ENCODE measurements at regions not wholly inside any gene's neighbourhood (a gene's known extent, or its start where the extent isn't known, plus 50 kb on each side); places are given as distances from the start of the nearest gene placed in this dataset.
"Not testable (repeated sequence)": the region's sequence is repeated elsewhere in the genome, so short reads cannot be mapped to it uniquely, and the experiment has no call there.

DNA sequence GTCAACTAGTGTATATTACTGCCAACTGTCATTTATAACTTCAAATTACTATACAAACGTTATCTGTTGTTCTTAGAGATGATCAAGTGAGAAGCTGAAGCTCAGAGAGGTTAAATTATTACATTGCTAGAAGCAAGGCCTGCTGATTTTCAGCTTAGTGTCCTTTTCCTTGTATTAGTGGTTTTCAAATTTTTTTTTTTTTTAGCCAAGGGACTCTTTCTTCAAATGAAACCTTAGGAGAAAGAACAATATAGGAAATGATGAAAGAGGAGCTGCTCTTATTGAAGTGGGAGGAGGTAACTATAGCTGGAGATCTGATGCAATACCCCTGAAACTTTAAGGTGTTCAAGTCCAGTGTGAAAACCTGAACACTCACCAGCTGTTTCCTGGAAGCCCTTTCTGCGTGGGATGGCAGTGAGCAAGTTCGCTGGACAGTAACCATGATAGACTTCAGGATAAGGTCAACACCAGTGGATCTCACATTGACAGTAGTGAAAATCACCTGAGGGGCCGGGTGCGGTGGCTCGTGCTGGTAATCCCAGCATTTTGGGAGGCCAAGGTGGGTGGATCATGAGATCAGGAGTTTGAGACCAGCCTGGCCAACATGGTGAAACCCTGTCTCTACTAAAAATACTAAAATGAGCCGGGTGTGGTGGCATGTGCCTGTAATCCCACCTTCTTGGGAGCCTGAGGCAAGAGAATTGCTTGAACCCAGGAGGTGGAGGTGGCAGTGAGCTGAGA lies 376.2 kb downstream of the EDEM1 start:
- DNase-seq: no peak

DNA sequence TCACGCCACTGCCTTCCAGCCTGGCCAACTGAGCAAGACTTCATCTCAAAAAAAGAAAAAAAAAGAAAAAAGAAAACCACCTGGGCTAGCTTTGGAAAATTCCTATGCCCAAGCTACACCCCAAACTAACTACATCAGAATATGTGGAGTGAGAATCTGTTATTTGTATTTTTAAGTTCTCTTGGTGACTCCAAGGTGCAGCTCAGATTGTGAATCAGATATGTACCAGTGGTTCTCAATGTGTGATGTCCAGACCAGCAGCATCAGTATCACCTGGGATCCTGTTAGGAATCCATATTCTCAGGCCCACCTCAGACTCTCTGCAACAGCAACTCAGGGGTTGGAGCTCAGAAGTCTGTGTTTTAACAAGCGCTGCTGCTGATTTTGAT lies 376.8 kb downstream of the EDEM1 start:
- no peak for DNase-seq

DNA sequence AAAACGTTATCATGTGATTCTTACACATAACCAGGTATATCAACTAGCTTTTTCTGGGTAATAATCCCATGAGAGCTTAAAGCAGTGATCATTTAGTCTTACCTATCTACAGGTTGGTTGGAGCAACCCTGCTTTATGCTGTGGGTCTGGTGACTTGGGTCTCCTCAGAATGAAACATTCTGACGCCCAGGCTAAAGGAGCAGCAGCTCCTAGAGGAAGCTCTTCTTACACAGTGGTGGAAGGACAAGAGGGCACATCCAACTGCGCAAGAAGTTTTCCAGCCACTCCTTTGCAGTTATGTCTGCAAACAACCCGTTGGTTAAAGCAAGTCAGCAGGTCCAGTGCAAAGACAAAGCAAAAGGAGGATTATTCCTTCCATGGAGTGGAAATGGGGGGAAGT lies 377.5 kb downstream of the EDEM1 start:
- no peak for DNase-seq

- DNase-seq: no peak
These were observed 379.6 kb downstream of the EDEM1 start for GRCh38 chr3:5567113-5567512.

DNA sequence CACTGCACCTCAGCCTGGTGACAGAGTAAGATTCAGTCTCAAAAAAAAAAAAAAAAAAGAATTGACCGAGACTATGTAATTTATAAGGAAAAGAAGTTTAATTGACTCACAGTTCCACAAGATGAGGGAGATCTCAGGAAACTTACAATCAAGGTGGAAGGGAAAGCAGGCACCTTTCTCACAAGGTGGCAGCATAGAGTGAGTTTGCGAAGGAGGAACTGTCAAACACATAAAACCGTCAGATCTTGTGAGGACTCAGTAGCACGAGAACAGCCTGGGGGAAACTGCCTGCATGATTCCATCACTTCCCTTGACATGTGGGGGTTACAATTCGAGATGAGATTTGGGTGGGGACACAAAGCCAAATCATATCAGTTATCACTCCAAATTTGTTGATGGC lies 380.9 kb downstream of the EDEM1 start:
- DNase-seq: no peak

GRCh38 chr3:5569152-5569551 lies 381.6 kb downstream of the EDEM1 start:
- no peak for DNase-seq

DNA sequence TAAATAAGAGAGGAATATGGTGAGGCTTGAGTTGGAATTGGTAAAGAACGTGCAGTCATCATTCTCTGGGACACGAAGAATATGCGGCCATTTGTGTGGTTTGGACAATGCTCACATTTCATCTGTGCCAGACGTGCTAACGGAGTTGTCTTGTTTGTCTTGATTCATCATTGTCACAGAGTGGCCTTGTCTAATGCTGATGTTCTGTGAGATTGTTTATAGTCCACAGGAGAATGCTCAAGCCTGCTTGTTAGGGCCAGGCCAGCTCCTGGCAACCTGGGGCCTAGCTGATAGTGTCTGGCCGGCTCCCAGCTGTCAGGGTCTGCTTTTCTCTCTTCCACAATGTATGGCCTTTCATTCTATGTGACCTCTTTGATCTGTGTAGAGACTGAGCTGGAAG lies 384.7 kb downstream of the EDEM1 start:
- no peak for DNase-seq

- no peak for DNase-seq
These were observed 388.9 kb downstream of the EDEM1 start for GRCh38 chr3:5576277-5577011.

DNA sequence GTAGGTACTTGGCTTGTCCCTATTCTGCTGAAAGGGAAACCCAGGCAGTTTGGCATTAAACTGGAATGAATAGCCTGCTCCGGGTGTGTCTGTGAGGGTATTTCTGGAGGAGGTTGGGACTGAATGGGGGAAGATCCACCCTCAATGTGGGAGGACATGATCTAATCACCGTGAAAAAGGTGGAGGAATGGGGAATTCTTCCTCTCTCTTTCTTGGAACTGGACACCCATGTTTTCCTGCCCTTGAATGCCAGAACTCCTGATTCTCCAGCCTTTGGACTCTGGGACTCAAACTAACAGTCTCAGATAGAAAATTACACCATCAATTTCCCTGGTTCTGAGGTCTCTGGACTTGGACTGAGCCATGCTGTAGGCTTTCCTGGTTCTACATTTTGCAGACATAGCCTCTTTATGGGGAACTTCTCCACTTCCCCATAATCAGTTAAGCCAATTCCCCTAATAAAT lies 391.7 kb downstream of the EDEM1 start:
- no peak for DNase-seq

DNA sequence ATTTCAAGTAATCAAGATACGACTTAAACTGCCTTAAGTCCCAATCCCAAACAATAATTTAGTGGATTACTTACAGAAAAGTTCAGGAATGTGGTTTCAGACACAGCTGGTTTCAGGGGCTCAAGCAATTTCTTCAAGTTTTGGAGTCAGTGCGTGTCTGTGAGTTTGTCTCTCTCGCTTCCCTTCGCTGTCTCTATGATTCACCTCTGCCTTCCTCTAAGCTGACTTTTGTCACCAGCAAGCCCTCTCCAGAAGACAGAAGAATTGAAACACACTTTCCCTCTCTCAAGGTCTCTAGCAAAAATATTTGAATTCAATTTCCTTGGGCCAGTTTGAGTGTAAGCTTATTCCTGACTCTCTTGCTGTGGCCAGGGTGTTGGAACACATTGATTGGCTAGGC lies 392.4 kb downstream of the EDEM1 start:
- no peak for DNase-seq

GRCh38 chr3:5580826-5581225 lies 393.3 kb downstream of the EDEM1 start:
- DNase-seq: no peak

DNA sequence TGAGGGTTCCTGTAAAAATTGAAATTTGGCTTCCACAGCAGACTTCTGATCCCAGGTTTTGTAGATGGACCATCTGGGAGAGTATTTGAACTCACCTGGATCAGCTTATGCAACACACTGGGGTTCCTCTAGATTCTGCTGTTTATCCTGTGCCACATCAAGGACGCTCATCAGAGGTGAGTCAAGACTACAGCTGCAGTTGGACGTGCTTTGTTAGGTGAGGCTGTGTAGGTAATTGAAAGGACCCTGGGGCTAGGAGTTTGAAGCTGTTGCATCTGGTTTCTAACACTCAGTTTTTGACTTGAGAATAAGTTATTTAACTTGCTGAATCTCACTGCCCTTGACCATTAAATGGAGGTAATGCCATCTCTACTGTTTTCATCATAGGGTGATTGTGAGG lies 394.2 kb downstream of the EDEM1 start:
- DNase-seq: no peak

DNA sequence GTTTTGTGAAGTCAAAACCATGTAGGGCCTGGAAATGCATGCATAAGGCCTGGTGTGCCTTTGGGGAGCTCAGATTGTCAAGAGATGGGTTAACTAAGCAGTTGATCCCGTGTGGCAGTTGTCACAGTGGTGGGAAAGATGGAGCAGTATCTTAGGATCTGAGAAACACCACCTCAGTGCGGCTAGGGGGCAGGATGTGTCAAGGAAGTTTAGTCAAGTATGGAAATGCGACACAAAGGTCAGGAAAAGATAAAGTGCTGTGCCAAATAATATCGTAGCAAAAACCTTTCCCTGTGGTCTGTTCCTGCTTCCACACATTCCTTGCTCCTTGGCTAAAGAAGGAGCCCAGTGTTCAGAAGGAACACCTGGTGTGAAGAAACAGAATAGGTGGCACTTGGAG lies 396.4 kb downstream of the EDEM1 start:
- no peak for DNase-seq

GRCh38 chr3:5585085-5585484 lies 397.6 kb downstream of the EDEM1 start:
- no peak for DNase-seq

GRCh38 chr3:5606884-5607472 lies 419.5 kb downstream of the EDEM1 start:
- DNase-seq: no peak

- no peak for DNase-seq
These were observed 420.1 kb downstream of the EDEM1 start for GRCh38 chr3:5607581-5607980.

DNA sequence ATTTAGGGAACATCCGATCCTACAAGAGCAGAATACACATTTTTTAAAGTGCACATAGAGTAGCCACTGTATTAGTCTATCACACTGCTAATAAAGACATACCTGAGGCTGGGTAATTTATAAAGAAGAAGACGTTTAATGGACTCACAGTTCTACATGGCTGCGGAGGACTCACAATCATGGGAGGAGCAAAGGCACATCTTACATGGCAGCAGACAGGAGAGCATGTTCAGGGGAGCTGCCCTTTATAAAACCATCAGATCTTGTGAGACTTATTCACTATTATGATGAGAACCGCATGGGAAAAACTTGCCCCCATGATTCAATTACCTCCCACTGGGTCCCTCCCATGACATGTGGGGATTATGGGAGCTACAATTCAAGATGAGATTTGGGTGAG lies 421.5 kb downstream of the EDEM1 start:
- DNase-seq: not testable (repeated sequence)

- no peak for DNase-seq
These were observed 426.1 kb downstream of the EDEM1 start for GRCh38 chr3:5613599-5613998.

DNA sequence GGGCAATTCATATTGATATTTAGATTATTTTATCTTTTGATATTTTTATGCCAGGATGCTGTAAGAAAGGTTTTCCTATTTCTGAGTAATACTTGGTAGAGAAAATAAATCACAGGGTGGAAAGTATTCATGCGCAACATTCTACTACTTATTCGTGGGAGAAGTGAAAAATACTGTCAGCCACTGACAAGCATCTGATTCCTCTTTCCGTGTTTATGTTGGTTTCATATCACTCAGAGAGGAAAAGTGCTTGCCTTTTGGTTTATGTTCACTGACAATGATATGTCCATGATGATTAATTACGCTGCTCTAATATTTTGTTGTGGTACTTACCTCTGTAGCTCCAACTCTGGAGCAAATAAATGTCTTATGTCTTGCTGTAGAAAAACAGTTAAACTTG lies 429.4 kb downstream of the EDEM1 start:
- no peak for DNase-seq

- DNase-seq: no peak
These were observed 430.7 kb downstream of the EDEM1 start for GRCh38 chr3:5618170-5618569.

DNA sequence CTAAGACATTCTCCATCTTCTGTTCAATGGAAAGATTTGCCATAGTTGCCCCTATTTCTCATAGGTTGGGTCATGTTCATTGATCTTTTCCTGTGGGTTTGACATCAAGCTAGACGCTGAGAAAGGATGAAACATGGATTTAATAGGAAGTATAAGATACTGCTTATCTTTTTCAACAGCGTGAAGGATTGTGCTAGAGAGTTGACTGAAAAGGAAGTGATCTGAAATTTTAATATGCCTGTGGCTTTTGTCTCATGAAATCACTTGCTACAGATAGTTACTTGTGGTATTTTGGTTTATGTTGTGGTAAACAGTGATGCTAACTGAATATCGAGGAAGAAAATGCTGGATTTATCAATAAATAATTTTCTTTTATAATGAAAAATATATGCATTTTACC lies 442.9 kb downstream of the EDEM1 start:
- no peak for DNase-seq

DNA sequence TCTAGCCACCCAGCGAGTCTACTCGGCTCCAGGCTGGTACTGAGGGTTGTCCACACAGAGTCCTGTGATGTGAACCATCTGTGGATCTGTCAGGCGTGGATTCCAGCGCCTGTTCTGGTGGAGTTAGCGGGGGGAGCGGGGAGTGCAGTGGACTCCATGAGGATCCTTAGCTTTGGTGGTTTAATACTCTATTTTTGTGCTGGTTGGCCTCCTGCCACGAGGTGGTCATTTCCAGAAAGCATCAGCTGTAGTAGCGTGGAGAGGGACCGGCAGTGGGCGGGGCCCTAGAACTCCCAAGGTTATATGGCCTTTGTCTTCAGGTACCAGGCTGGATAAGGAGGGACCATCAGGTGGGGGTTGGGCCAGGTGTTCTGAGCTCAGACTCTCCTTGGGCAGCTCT lies 446.5 kb downstream of the EDEM1 start:
- no peak for DNase-seq

GRCh38 chr3:5634411-5634810 lies 446.9 kb downstream of the EDEM1 start:
- DNase-seq: no peak

GRCh38 chr3:5635746-5636145 lies 448.2 kb downstream of the EDEM1 start:
- no peak for DNase-seq

Measured in right forelimb (tissue), 1 donor.